Esophagus muscularis mucosa (tissue), 4 donors: ENCODE measurements at regions not wholly inside any gene's neighbourhood (a gene's known extent, or its start where the extent isn't known, plus 50 kb on each side); places are given as distances from the start of the nearest gene placed in this dataset.
A peak's percentile ranks its signal among the peaks of the same experiment; 100 is the strongest.

Source experiments
- EP300 ChIP-seq: sonication (generic); formaldehyde crosslinking; IDR thresholded peaks from one replicate; pipeline ENCODE4 v1.6.1; 2017; ENCODE audit warnings: antibody characterized with exemption
- POLR2A ChIP-seq: fragments of 450-650 bp; IDR thresholded peaks from one replicate; pipeline ENCODE4 v1.6.1; 2017; ENCODE audit warnings: antibody characterized with exemption, moderate library complexity, mild to moderate bottlenecking, low read depth
- TF ChIP-seq, protein P1 (sequence below), 3 experiments: fragments of 200-600 bp in 2 of 3; fragments of 450-650 bp in 1 of 3; sonication (generic) in 2 of 3; IDR thresholded peaks; one replicate each; pipeline ENCODE4 v1.5.1; 2017 to 2019; ENCODE audit warnings: antibody characterized with exemption in 3 of 3, mild to moderate bottlenecking in 2 of 3, moderate library complexity in 1 of 3

GRCh38 chr6:43953794-43954310, 173.4 kb downstream of the MRPL14 start:
- TF ChIP-seq, protein P1, sequence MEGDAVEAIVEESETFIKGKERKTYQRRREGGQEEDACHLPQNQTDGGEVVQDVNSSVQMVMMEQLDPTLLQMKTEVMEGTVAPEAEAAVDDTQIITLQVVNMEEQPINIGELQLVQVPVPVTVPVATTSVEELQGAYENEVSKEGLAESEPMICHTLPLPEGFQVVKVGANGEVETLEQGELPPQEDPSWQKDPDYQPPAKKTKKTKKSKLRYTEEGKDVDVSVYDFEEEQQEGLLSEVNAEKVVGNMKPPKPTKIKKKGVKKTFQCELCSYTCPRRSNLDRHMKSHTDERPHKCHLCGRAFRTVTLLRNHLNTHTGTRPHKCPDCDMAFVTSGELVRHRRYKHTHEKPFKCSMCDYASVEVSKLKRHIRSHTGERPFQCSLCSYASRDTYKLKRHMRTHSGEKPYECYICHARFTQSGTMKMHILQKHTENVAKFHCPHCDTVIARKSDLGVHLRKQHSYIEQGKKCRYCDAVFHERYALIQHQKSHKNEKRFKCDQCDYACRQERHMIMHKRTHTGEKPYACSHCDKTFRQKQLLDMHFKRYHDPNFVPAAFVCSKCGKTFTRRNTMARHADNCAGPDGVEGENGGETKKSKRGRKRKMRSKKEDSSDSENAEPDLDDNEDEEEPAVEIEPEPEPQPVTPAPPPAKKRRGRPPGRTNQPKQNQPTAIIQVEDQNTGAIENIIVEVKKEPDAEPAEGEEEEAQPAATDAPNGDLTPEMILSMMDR (IDR thresholded peaks at IDR 0.05): peak; percentile 11 to 32 (median 25)
- no peak for TF ChIP-seq POLR2A
- TF ChIP-seq EP300: no peak
